HG03045 (cell line): ENCODE measurements at regions not wholly inside any gene's neighbourhood (a gene's known extent, or its start where the extent isn't known, plus 50 kb on each side); places are given as distances from the start of the nearest gene placed in this dataset.

ENCODE experiments used
- ATAC-seq: cut with Tn5 transposase; IDR thresholded peaks from one replicate; pipeline ENCODE4 v1.9.1; 2021; ENCODE audit warnings: mild to moderate bottlenecking, moderate library complexity; ENCODE audit not compliant: unreplicated experiment

- ATAC-seq, result no peak
These were observed 80.1 kb upstream of the ROBO1 start for GRCh38 chr3:79847928-79848327.

- no peak for ATAC-seq
These were observed 78.5 kb upstream of the ROBO1 start for GRCh38 chr3:79846148-79846933.

- no peak for ATAC-seq
These were observed 77.7 kb upstream of the ROBO1 start for GRCh38 chr3:79845546-79845945.

- ATAC-seq, result no peak
These were observed 76.4 kb upstream of the ROBO1 start for GRCh38 chr3:79844176-79844575.

- ATAC-seq, result no peak
These were observed 75.4 kb upstream of the ROBO1 start for GRCh38 chr3:79843180-79843579.

- ATAC-seq, result no peak
These were observed 67.9 kb upstream of the ROBO1 start for GRCh38 chr3:79835701-79836100.

- no peak for ATAC-seq
These were observed 56.4 kb upstream of the ROBO1 start for GRCh38 chr3:79824166-79824565.

- no peak for ATAC-seq
These were observed 54.3 kb upstream of the ROBO1 start for GRCh38 chr3:79822076-79822475.

GRCh38 chr3:79820089-79820488, 52.3 kb upstream of the ROBO1 start:
- ATAC-seq, result no peak

GRCh38 chr3:79818015-79818414, 50.2 kb upstream of the ROBO1 start:
- ATAC-seq, result no peak
